H1 (cell line): ENCODE measurements at regions not wholly inside any gene's neighbourhood (a gene's known extent, or its start where the extent isn't known, plus 50 kb on each side); places are given as distances from the start of the nearest gene placed in this dataset.

Source experiments
- RXRA ChIP-seq: IDR thresholded peaks from 2 replicates; pipeline ENCODE4 v1.6.1; 2011; ENCODE audit warnings: low read depth, mild to moderate bottlenecking, low read length, moderate library complexity; ENCODE audit not compliant: insufficient read depth
- TF ChIP-seq, protein P1 (sequence below): IDR thresholded peaks from 2 replicates; pipeline ENCODE4 v1.6.1; 2011; ENCODE audit warnings: low read depth, mild to moderate bottlenecking, low read length; ENCODE audit not compliant: insufficient read depth

- TF ChIP-seq RXRA = no peak
- TF ChIP-seq, protein P1, sequence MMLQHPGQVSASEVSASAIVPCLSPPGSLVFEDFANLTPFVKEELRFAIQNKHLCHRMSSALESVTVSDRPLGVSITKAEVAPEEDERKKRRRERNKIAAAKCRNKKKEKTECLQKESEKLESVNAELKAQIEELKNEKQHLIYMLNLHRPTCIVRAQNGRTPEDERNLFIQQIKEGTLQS = no peak
Measured at GRCh38 chr11:70845591-70846041, 406.8 kb downstream of the SHANK2 start (continued).
